Activated T-cell treated with anti-CD3 and anti-CD28 coated beads for 24 hours (primary cell): ENCODE measurements at regions not wholly inside any gene's neighbourhood (a gene's known extent, or its start where the extent isn't known, plus 50 kb on each side); places are given as distances from the start of the nearest gene placed in this dataset.

ENCODE experiments used
- DNase-seq: peaks from one replicate; pipeline ENCODE4 v3.0.0-alpha.2; 2020; ENCODE audit warnings: low read depth

DNA sequence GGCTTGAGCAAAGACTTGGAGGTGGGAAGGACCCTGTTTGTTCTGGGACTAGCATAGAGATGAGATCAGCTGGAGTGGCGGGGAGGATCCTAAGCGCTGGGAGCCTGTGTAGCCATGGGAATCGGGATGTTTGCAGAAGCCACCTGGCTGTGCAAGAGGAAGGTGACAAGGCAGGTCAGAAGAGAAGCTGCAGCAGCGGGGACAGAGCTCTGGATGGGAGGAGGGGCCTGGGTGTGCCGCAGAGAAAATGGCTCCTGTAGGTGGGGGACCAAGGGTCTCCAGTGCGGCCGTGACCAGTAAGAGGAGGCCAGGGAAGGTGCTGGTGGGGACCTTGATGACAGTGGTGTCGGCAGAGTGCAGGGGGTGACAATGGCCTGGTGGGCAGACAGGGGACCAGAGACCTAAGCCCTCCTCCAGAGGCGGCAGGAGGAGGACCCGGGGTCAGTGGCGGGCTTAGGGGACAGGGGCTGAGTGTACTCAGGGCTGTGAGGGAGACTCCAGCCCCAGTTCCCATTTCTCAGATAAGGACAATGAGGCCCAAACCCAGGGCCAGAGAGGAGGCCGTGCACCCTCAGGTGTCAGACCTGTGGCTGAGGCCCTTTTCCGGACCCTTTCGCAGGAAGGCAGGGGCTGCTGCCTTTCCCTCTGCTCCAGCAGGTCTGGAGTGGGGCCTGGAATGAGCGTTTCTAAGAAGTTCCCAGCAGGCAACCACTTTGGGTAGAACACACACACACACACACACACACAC lies 206.6 kb upstream of the RTL1 start:
- no peak for DNase-seq

- DNase-seq, result no peak
Observed at GRCh38 chr14:101110729-101111619, 207.5 kb upstream of the RTL1 start.

- no peak for DNase-seq
Observed at GRCh38 chr14:101111620-101112290, 208.2 kb upstream of the RTL1 start.

- DNase-seq, result no peak
Observed at GRCh38 chr14:101112351-101113107, 209.0 kb upstream of the RTL1 start.

DNA sequence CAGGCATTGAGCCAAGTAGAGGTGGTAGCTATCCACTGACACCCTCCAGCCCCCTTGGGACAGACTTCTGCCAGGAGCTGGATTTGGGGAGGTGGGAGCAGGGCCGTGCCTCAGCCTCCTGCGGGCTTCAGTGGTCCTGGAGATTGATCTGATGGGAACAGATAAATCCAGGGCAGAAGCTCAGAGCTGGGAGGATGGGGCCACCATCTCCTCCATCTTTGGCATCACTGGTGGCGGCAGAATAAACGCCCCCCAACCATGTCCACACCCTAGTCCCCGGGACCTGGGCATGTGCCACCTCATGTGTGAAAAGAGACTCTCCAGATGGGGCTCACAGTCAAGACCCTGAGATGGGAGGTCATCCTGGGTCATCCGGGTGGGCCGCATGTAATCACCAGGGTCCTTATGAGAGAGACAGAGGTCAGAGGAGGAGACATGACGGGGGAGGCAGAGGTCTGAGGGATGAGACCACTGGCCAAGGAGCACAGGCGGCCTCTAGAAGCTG lies 209.6 kb upstream of the RTL1 start:
- no peak for DNase-seq

- DNase-seq, result no peak
Observed at GRCh38 chr14:101113835-101114725, 210.6 kb upstream of the RTL1 start.

DNA sequence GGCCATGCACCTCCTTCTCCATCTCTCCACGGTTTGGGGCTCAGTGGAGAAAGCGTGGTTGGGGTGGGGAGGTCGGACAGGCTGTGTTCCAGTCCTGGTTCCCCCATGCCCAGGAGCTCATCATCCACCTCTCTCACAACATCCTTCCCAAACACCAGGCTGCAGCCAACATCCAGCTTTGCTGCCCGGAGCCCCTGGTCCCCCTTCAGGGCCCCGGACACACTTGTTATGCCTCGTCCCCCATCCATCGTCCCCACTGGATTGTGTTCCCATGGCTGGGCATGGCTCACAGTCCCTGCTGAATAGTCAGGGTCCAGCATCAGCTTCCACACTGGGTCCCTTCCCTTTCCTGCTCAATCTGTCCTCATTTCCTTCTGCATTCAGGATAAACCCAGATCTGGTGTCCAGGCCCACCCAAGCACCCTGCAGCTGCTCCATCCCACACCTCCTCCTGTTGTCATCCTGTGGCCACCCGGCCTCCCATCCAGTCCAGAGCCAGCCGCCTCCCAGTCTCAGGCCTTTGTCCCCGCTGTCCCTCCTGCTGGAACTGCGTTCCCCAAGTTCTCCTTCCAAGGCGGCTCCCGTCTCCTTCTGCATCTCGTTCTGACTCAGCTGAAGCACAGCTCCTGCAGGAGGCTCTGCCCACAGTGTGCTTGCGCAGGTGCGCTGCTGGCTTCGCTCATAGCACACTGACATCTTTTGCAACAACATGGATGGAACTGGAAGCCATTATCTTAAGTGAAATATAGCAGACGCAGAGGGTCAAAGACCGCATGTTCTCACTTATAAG lies 211.4 kb upstream of the RTL1 start:
- no peak for DNase-seq

DNA sequence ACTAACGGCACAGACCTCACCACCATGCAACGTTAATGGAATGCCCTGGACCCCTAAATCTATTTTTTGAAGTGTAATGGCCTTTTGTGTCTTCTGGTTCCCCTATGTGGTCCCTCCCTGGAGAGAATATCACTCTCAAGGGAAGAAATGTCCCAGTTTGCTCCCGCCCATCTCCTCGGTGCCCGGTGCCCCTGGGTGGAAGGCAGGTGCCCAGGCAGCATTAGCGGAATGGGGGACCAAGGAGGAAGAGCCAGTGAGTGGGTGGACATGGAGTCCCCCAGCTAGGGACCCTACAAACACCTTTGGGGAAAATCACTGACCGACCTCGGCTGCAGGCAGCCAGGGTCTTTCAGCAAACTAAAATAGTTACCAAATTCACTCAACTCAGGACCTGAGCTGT lies 212.1 kb upstream of the RTL1 start:
- no peak for DNase-seq

DNA sequence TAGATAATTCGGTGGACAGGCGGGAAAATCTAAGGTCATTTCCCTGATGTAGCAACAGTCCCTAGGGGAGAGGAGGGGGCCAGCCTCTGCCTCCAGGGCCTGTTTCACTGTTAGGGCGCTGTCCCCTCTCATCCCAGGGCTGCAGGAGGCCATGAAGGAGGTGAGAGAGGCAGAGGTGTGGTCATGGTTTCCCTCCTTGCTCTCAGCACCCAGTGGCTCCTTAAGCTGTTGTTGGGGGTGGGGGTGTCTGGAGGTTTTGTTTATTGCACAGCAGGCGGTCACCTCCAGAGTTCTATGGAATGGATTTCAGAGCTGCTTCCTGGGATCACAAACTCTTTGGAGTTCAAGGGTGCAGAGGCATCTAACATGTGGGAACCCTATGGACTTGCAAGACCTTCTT lies 212.5 kb upstream of the RTL1 start:
- no peak for DNase-seq

GRCh38 chr14:101116486-101117130 lies 213.1 kb upstream of the RTL1 start:
- no peak for DNase-seq

GRCh38 chr14:101117543-101117942 lies 214.0 kb upstream of the RTL1 start:
- no peak for DNase-seq

DNA sequence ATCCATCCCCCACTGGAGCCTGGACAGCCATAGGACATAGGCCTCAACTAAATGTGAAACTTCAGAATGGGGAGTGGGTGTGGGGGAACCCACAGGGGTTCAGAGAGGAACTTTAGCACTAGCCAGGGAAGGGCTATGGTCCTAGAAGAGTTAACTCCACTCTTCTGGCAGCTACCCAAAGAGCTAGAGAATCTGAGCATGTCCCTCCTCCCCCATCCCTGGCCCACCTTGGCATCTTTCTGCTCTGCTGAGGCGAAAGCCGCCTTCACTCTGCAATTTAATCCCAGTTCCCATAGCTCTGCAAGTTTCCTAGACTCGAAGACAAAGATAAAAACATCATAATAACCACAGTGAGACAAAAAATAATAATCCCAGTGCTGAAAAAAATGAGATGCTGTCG lies 214.7 kb upstream of the RTL1 start:
- no peak for DNase-seq

DNA sequence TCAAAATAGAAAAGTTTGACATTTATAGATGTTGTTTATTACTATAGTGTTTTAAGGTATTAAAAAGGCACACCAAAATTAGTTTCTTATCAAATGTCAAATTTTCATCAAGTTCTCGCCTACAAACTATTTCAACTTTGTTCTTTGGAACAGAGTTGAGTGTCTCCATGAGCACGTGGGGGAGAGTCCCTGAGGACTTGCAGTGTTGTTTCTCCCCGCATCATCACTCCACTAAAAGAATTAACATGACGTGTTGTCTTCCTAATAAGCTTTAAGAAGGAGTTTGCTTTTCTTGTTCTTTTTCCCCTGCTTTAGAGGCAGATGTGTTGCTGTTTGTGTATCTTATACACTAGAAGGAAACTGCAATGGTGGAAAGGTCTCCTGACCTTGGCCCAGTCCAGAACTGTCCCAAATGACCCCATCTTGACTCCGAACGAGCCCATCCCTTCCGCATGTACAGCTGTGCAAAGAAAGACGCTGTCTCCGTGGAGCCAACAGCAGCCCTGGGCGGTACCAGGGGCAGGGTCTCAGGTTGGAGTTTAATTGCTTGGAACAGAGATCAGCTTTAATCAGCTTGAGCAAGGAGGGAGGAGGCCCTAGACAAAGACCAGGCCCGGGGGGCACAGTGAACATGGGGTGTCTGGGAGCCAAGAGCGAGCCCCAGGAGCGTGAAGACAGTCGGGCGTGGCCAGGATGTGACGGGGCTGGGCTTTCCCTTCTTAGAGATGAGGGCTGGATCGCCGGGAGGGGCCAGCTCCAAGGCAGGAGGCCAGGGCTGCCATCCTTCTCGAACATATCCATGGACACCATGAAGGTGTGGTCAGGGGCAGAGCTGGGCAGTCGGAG lies 215.4 kb upstream of the RTL1 start:
- DNase-seq, result no peak

- no peak for DNase-seq
Observed at GRCh38 chr14:101119830-101120571, 216.5 kb upstream of the RTL1 start.

- DNase-seq, result no peak
Observed at GRCh38 chr14:101120641-101121507, 217.4 kb upstream of the RTL1 start.

GRCh38 chr14:101121508-101122139 lies 218.1 kb upstream of the RTL1 start:
- no peak for DNase-seq
